ENCODE measurements at regions not wholly inside any gene's neighbourhood (a gene's known extent, or its start where the extent isn't known, plus 50 kb on each side); places are given as distances from the start of the nearest gene placed in this dataset.

DNA sequence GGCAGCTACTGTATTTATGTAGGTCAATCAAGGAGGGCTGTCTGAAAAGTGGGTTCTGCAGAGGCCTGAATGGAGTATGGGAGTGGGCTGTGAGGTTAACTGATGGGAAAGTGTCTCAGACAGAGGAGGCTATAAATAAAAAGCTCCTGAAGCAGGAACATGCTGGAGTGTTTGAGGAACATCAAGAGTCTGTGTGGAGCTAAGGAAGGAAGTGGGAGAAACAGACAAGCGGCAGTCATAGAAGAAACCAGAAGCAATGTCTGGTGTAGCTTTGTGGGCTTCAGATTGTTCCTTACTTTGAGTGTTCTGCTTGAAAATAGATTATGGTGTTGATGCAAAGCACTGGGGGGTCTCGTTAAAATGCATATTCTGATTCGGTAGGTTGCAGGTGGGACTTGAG, 101.5 kb upstream of the OGFRL1 start:
- Histone ChIP-seq H3K4me1 (replicated peaks in 1 of 4; ENCODE audit: control insufficient read depth in 3 of 4, insufficient read depth in 4 of 4, low read length in 3 of 4) (peaks cover 0 to 1% (median 0%) of the 10 kb centered on the region in 4 experiments; a peak in 1 of 7 replicates), H4K91ac (replicated peaks; ENCODE audit: insufficient read length, low read length) (no peak overlapping the region), H3K23me2 (ENCODE audit: low read depth, low read length) (no peaks in the 10 kb centered on the region), H2AK5ac (ENCODE audit: low read depth, low read length) (no peak overlapping the region), H3K9ac (replicated peaks in 1 of 4; ENCODE audit: extremely low read depth in 1 of 4, low read depth in 3 of 4, low read length in 3 of 4) (no peak overlapping the region), H3K4me3 (ENCODE audit: extremely low read depth in 1 of 4, insufficient read depth in 2 of 4, low read depth in 3 of 4, low read length in 4 of 4) (no peak overlapping the region), H2BK15ac (ENCODE audit: low read length) (no peak overlapping the region), H4K8ac (ENCODE audit: extremely low read depth, insufficient read depth, low read length) (no peak overlapping the region), H3K36me3 (ENCODE audit: control insufficient read depth in 2 of 4, insufficient read depth in 4 of 4, low read length in 3 of 4) (no peaks in the 10 kb centered on the region), H3K4ac (replicated peaks; ENCODE audit: insufficient read length, low read depth, low read length) (no peak overlapping the region), H4K5ac (ENCODE audit: insufficient read length, low read depth, low read length) (no peak overlapping the region), H3K4me2 (ENCODE audit: insufficient read depth in 1 of 2, low read depth in 2 of 2, low read length in 2 of 2) (no peak overlapping the region), H3K27me3 (replicated peaks in 1 of 4; ENCODE audit: control insufficient read depth in 3 of 4, extremely low read depth in 1 of 4, insufficient read depth in 3 of 4, low read length in 3 of 4) (no peaks in the 10 kb centered on the region), H3K27ac (ENCODE audit: low read depth, low read length) (no peak overlapping the region), H3K79me1 (ENCODE audit: low read depth, low read length) (no peaks in the 10 kb centered on the region), H3K9me3 (ENCODE audit: insufficient read depth in 2 of 2, low read depth in 1 of 2, low read length in 1 of 2) (no peaks in the 10 kb centered on the region), H4K20me1 (replicated peaks in 1 of 2; ENCODE audit: control insufficient read depth in 1 of 2, insufficient read depth in 2 of 2, low read length in 2 of 2) (no peaks in the 10 kb centered on the region), H2AFZ (ENCODE audit: low read length) (no peak overlapping the region), H3K56ac (replicated peaks; ENCODE audit: insufficient read length, low read depth, low read length) (no peak overlapping the region), H2BK5ac (ENCODE audit: low read depth, low read length) (no peak overlapping the region), H2BK120ac (replicated peaks; ENCODE audit: low read depth, low read length) (no peak overlapping the region), H3K18ac (ENCODE audit: extremely low read depth, low read length) (no peak overlapping the region), H2BK12ac (ENCODE audit: low read depth, low read length) (no peak overlapping the region), H3K14ac (ENCODE audit: insufficient read length) (no peak overlapping the region), H3K79me2 (ENCODE audit: control insufficient read depth in 1 of 2, insufficient read depth in 2 of 2, low read length in 2 of 2) (no peaks in the 10 kb centered on the region), H2BK20ac (ENCODE audit: low read length) (no peak overlapping the region), H3K23ac (ENCODE audit: insufficient read length) (no peak overlapping the region)
- WGBS, 2 experiments (ENCODE audit: extremely low coverage in 1 of 2, insufficient coverage in 1 of 2, insufficient read length in 1 of 2, insufficient replicate concordance in 2 of 2, low coverage in 1 of 2, low lambda C conversion rate in 2 of 2, missing lambda C conversion rate in 1 of 2): 91% methylated on average over 3 of the region's 3 CpGs; no CpG with 5 or more reads in 1 of the 2 experiments
- no peak for DNase-seq (ENCODE audit: low read depth in 1 of 2, low spot score in 2 of 2)
- POLR2A ChIA-PET (ENCODE audit: partially characterized antibody): interaction anchor here (0.6 kb wide), 1 partner anchor 11 kb away, joined by 3 read pairs; no protein-coding TSS in a partner anchor
- FAIRE-seq: no peak
- CTCF ChIA-PET (ENCODE audit: partially characterized antibody): interaction anchor here (0.7 to 1.7 kb wide), 2 partner anchors 9 to 108 kb away, joined by 4 read pairs; no protein-coding TSS in a partner anchor
- TF ChIP-seq EP300 (IDR thresholded peaks at IDR 0.05; ENCODE audit: borderline replicate concordance in 1 of 2, low read depth in 2 of 2, low read length in 2 of 2) (no peak), USF2 (IDR thresholded peaks at IDR 0.05; ENCODE audit: low read length) (no peak), TBP (IDR thresholded peaks at IDR 0.05; ENCODE audit: low read depth, low read length) (no peak), BACH1 (IDR thresholded peaks at IDR 0.05; ENCODE audit: low read length) (no peak), TCF12 (IDR thresholded peaks at IDR 0.05; ENCODE audit: low read depth, low read length) (no peak), ASH2L (IDR thresholded peaks at IDR 0.05; ENCODE audit: low read length) (no peak), CTBP2 (IDR thresholded peaks at IDR 0.05; ENCODE audit: borderline replicate concordance, insufficient read depth, insufficient read length, low read length) (no peak), CEBPB (IDR thresholded peaks at IDR 0.05; ENCODE audit: low read depth, low read length) (no peak), TAF1 (IDR thresholded peaks at IDR 0.05; ENCODE audit: low read depth, low read length) (no peak), SIRT6 (IDR thresholded peaks at IDR 0.05; ENCODE audit: low read length) (no peak), SIX5 (IDR thresholded peaks at IDR 0.05; ENCODE audit: low read depth, low read length) (no peak), EZH2 (IDR thresholded peaks at IDR 0.05; ENCODE audit: low read depth, low read length, severe bottlenecking) (no peak)
- TF ChIP-seq, protein P1, sequence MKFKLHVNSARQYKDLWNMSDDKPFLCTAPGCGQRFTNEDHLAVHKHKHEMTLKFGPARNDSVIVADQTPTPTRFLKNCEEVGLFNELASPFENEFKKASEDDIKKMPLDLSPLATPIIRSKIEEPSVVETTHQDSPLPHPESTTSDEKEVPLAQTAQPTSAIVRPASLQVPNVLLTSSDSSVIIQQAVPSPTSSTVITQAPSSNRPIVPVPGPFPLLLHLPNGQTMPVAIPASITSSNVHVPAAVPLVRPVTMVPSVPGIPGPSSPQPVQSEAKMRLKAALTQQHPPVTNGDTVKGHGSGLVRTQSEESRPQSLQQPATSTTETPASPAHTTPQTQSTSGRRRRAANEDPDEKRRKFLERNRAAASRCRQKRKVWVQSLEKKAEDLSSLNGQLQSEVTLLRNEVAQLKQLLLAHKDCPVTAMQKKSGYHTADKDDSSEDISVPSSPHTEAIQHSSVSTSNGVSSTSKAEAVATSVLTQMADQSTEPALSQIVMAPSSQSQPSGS (IDR thresholded peaks at IDR 0.05; ENCODE audit: low read length): no peak
